GM23338 (cell line): ENCODE measurements at regions not wholly inside any gene's neighbourhood (a gene's known extent, or its start where the extent isn't known, plus 50 kb on each side); places are given as distances from the start of the nearest gene placed in this dataset.

Experiments used
- ATAC-seq: fragments of 200-7000 bp; cut with Tn5 transposase; 3 replicates; pipeline ENCODE4 v1.9.1; 2020
- DNase-seq: peaks from one replicate; pipeline ENCODE4 v3.0.0-alpha.2; 2015; ENCODE audit warnings: low spot score
- H2AFZ ChIP-seq: fragments of 200-600 bp; sonication (generic); 2 replicates; pipeline ENCODE4 v1.8.0; 2016; ENCODE audit warnings: antibody characterized with exemption, mild to moderate bottlenecking, moderate library complexity
- H3F3A ChIP-seq: fragments of 200-600 bp; sonication (generic); replicated peaks from 2 replicates; pipeline ENCODE4 v1.8.0; 2017; ENCODE audit warnings: antibody characterized with exemption, mixed run types, low read depth
- H3K27ac ChIP-seq: fragments of 200-600 bp; sonication (generic); 2 replicates; pipeline ENCODE4 v1.6.1; 2016; ENCODE audit warnings: low read depth
- H3K27me3 ChIP-seq: fragments of 200-600 bp; sonication (generic); 2 replicates; pipeline ENCODE4 v1.8.0; 2016; ENCODE audit warnings: mild to moderate bottlenecking, mixed run types, moderate library complexity; ENCODE audit not compliant: insufficient read depth
- H3K36me3 ChIP-seq: fragments of 200-600 bp; sonication (generic); 2 replicates; pipeline ENCODE4 v1.8.0; 2016; ENCODE audit warnings: mild to moderate bottlenecking; ENCODE audit not compliant: insufficient read depth
- H3K4me1 ChIP-seq: fragments of 200-600 bp; sonication (generic); 2 replicates; pipeline ENCODE4 v1.8.0; 2016; ENCODE audit warnings: mild to moderate bottlenecking, moderate library complexity; ENCODE audit not compliant: insufficient read depth
- H3K4me2 ChIP-seq: fragments of 200-600 bp; sonication (generic); 2 replicates; pipeline ENCODE4 v1.7.1; 2017; ENCODE audit warnings: mixed run types
- H3K4me3 ChIP-seq: fragments of 200-600 bp; sonication (generic); 2 replicates; pipeline ENCODE4 v1.6.1; 2016; ENCODE audit warnings: mixed run types
- H3K79me2 ChIP-seq: fragments of 200-600 bp; sonication (generic); replicated peaks from 2 replicates; pipeline ENCODE4 v1.8.0; 2017; ENCODE audit warnings: mild to moderate bottlenecking; ENCODE audit not compliant: insufficient read depth
- H3K9me2 ChIP-seq: fragments of 200-600 bp; sonication (generic); 2 replicates; pipeline ENCODE4 v1.8.0; 2017; ENCODE audit not compliant: insufficient read depth
- H4K20me1 ChIP-seq: fragments of 200-600 bp; sonication (generic); replicated peaks from 2 replicates; pipeline ENCODE4 v1.8.0; 2017; ENCODE audit warnings: mild to moderate bottlenecking; ENCODE audit not compliant: insufficient read depth
- H3K27ac Mint-ChIP-seq: 2 replicates; pipeline ENCODE4 v1.8.0; 2020; ENCODE audit warnings: inconsistent platforms, mild to moderate bottlenecking, moderate library complexity, mixed read lengths
- H3K27me3 Mint-ChIP-seq: 3 replicates; pipeline ENCODE4 v1.8.0; 2022; ENCODE audit warnings: low read depth, mild to moderate bottlenecking, moderate library complexity, mixed read lengths, inconsistent platforms; ENCODE audit not compliant: insufficient read depth, poor library complexity
- H3K36me3 Mint-ChIP-seq: 3 replicates; pipeline ENCODE4 v1.8.0; 2021; ENCODE audit warnings: low read depth, mild to moderate bottlenecking, inconsistent platforms, moderate library complexity, mixed read lengths
- H3K4me1 Mint-ChIP-seq: 3 replicates; pipeline ENCODE4 v1.8.0; 2020; ENCODE audit warnings: mild to moderate bottlenecking, inconsistent platforms, mixed read lengths
- H3K4me3 Mint-ChIP-seq: 3 replicates; pipeline ENCODE4 v1.8.0; 2021; ENCODE audit warnings: moderate library complexity, mild to moderate bottlenecking, inconsistent platforms, mixed read lengths
- H3K9me3 Mint-ChIP-seq: 3 replicates; pipeline ENCODE4 v1.8.0; 2020; ENCODE audit warnings: moderate library complexity, mild to moderate bottlenecking, inconsistent platforms, mixed read lengths
- CREB1 ChIP-seq: fragments of 250-450 bp; sonication (Bioruptor Pico); IDR thresholded peaks from 2 replicates; pipeline ENCODE4 v1.5.0; 2020; ENCODE audit warnings: low read depth, mild to moderate bottlenecking, moderate library complexity
- EZH2 ChIP-seq: fragments of 200-600 bp; sonication (generic); IDR thresholded peaks from one replicate; pipeline ENCODE4 v1.8.0; 2017; ENCODE audit warnings: antibody characterized with exemption, mild to moderate bottlenecking, low read depth; ENCODE audit not compliant: unreplicated experiment
- EZH2phosphoT487 ChIP-seq: fragments of 200-600 bp; sonication (generic); IDR thresholded peaks from one replicate; pipeline ENCODE4 v1.8.1; 2018; ENCODE audit warnings: antibody characterized with exemption; ENCODE audit not compliant: unreplicated experiment
- JUNB ChIP-seq: IDR thresholded peaks from one replicate; pipeline ENCODE4 v1.6.1; 2016; ENCODE audit warnings: antibody characterized with exemption; ENCODE audit not compliant: unreplicated experiment
- NANOG ChIP-seq: IDR thresholded peaks from 2 replicates; pipeline ENCODE4 v1.6.1; 2016; ENCODE audit warnings: antibody characterized with exemption, borderline replicate concordance
- POLR2AphosphoS5 ChIP-seq: IDR thresholded peaks from 2 replicates; pipeline ENCODE4 v1.6.1; 2016; ENCODE audit warnings: antibody characterized with exemption, low read depth
- STAT1 ChIP-seq: IDR thresholded peaks from one replicate; pipeline ENCODE4 v1.6.1; 2016; ENCODE audit warnings: antibody characterized with exemption; ENCODE audit not compliant: unreplicated experiment
- ZNF114 ChIP-seq: fragments of 250-450 bp; sonication (Bioruptor Pico); IDR thresholded peaks from 2 replicates; pipeline ENCODE4 v1.5.0; 2020; ENCODE audit warnings: mild to moderate bottlenecking, moderate library complexity
- ZNF331 ChIP-seq: fragments of 250-450 bp; sonication (Bioruptor Pico); IDR thresholded peaks from 2 replicates; pipeline ENCODE4 v1.5.0; 2020; ENCODE audit warnings: low read depth, mild to moderate bottlenecking, moderate library complexity
- TF ChIP-seq, protein P1 (sequence below): fragments of 250-450 bp; sonication (Bioruptor Pico); IDR thresholded peaks from 2 replicates; pipeline ENCODE4 v1.5.0; 2020; ENCODE audit warnings: mild to moderate bottlenecking, moderate library complexity
- TF ChIP-seq, protein P2 (sequence below): IDR thresholded peaks from 2 replicates; pipeline ENCODE4 v1.6.1; 2016; ENCODE audit warnings: antibody characterized with exemption
- TF ChIP-seq, protein P3 (sequence below), 2 experiments: fragments of 200-600 bp in 1 of 2; sonication (generic) in 1 of 2; conservative IDR thresholded peaks; 2 replicates each; pipeline versions ENCODE4 v1.5.1 to v1.6.1; 2016 to 2017; ENCODE audit warnings: antibody characterized with exemption in 2 of 2, low read depth in 2 of 2, mild to moderate bottlenecking in 2 of 2, moderate library complexity in 1 of 2

DNA sequence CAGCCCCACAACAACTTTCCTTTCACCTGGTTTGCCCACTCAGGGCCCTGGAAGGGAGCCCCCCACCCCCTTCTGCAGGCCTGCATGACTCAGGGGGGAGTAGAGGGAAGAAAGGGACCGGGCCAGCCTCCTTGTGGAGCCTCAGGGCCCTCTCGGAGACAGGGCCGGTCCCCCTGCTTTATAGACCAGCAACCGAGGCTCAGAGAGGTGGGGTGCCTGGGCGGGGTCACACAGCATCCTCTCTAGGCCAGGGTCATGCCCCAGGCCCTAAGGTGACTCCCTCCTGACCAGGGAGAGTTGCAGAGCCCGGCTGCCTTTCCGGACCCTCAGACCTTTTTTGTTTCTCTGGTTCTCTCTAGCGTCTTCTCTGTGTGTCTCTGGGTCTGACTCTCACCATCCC lies 211.3 kb downstream of the TBC1D2B start:
- Histone ChIP-seq H3K4me2 (no peak overlapping the region), H3K9me2 (no peaks in the 10 kb centered on the region), H2AFZ (no peak overlapping the region), H3K36me3 (no peaks in the 10 kb centered on the region), H3K4me3 (no peak overlapping the region), H3F3A (no peaks in the 10 kb centered on the region), H4K20me1 (no peaks in the 10 kb centered on the region), H3K79me2 (no peaks in the 10 kb centered on the region), H3K4me1 (no peaks in the 10 kb centered on the region), H3K27me3 (no peaks in the 10 kb centered on the region), H3K27ac (no peak overlapping the region)
- ATAC-seq (no peak), DNase-seq (no peak)
- H3K27ac Mint-ChIP-seq, result no peak overlapping the region
- peaks cover 26% of the 10 kb centered on the region for H3K4me1 Mint-ChIP-seq
- H3K36me3 Mint-ChIP-seq, result no peaks in the 10 kb centered on the region; the same call in 2 of the 3 replicates
- TF ChIP-seq EZH2phosphoT487, result no peak
- no peak for TF ChIP-seq JUNB
- no peak for TF ChIP-seq ZNF331 (CRISPR knock-in tag)
- no peak for TF ChIP-seq CREB1 (CRISPR knock-in tag)
- no peak for TF ChIP-seq POLR2AphosphoS5
- peaks cover 32% of the 10 kb centered on the region for H3K27me3 Mint-ChIP-seq
- H3K9me3 Mint-ChIP-seq, result no peaks in the 10 kb centered on the region; the same call in 2 of the 3 replicates
- no peak overlapping the region for H3K4me3 Mint-ChIP-seq

DNA sequence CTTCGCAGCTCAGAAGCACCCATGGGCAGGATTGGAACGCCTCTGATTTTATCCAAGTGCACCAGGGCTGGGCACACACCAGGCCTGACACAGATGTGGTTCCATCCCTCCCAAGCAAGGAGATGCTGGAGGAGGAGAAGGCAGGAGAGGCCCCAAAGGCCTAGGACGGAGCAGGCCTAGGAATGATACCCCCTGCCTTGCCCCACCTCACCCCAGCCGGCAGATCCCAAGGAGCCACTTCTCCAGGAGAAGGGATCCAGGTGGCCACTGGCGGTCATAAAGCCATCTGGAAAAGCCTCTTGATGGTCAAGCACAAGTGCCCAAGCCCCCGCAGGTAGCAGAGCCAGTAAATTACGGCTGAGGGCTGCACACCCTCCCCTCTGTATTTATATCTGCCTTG lies 211.8 kb downstream of the TBC1D2B start:
- H3K9me2 ChIP-seq, result no peaks in the 10 kb centered on the region
- Mint-ChIP-seq H3K4me1 (peaks cover 23% of the 10 kb centered on the region), H3K4me3 (no peak overlapping the region), H3K27ac (no peak overlapping the region), H3K27me3 (peaks cover 27% of the 10 kb centered on the region), H3K9me3 (no peaks in the 10 kb centered on the region; the same call in 2 of the 3 replicates), H3K36me3 (no peaks in the 10 kb centered on the region; the same call in 2 of the 3 replicates)
- H3K4me3 ChIP-seq, result no peak overlapping the region
- H2AFZ ChIP-seq, result no peak overlapping the region
- H3K27ac ChIP-seq, result no peak overlapping the region
- H3K36me3 ChIP-seq, result no peaks in the 10 kb centered on the region
- no peaks in the 10 kb centered on the region for H3F3A ChIP-seq
- DNase-seq (no peak), ATAC-seq (no peak)
- H3K4me1 ChIP-seq, result no peaks in the 10 kb centered on the region
- no peak overlapping the region for H3K4me2 ChIP-seq
- no peaks in the 10 kb centered on the region for H3K27me3 ChIP-seq
- no peaks in the 10 kb centered on the region for H3K79me2 ChIP-seq
- no peaks in the 10 kb centered on the region for H4K20me1 ChIP-seq
- TF ChIP-seq EZH2phosphoT487 (no peak), NANOG (no peak), POLR2AphosphoS5 (no peak), JUNB (no peak), ZNF331 (CRISPR knock-in tag) (no peak), EZH2 (no peak), ZNF114 (CRISPR knock-in tag) (no peak), CREB1 (CRISPR knock-in tag) (no peak), STAT1 (no peak)
- TF ChIP-seq, protein P1, sequence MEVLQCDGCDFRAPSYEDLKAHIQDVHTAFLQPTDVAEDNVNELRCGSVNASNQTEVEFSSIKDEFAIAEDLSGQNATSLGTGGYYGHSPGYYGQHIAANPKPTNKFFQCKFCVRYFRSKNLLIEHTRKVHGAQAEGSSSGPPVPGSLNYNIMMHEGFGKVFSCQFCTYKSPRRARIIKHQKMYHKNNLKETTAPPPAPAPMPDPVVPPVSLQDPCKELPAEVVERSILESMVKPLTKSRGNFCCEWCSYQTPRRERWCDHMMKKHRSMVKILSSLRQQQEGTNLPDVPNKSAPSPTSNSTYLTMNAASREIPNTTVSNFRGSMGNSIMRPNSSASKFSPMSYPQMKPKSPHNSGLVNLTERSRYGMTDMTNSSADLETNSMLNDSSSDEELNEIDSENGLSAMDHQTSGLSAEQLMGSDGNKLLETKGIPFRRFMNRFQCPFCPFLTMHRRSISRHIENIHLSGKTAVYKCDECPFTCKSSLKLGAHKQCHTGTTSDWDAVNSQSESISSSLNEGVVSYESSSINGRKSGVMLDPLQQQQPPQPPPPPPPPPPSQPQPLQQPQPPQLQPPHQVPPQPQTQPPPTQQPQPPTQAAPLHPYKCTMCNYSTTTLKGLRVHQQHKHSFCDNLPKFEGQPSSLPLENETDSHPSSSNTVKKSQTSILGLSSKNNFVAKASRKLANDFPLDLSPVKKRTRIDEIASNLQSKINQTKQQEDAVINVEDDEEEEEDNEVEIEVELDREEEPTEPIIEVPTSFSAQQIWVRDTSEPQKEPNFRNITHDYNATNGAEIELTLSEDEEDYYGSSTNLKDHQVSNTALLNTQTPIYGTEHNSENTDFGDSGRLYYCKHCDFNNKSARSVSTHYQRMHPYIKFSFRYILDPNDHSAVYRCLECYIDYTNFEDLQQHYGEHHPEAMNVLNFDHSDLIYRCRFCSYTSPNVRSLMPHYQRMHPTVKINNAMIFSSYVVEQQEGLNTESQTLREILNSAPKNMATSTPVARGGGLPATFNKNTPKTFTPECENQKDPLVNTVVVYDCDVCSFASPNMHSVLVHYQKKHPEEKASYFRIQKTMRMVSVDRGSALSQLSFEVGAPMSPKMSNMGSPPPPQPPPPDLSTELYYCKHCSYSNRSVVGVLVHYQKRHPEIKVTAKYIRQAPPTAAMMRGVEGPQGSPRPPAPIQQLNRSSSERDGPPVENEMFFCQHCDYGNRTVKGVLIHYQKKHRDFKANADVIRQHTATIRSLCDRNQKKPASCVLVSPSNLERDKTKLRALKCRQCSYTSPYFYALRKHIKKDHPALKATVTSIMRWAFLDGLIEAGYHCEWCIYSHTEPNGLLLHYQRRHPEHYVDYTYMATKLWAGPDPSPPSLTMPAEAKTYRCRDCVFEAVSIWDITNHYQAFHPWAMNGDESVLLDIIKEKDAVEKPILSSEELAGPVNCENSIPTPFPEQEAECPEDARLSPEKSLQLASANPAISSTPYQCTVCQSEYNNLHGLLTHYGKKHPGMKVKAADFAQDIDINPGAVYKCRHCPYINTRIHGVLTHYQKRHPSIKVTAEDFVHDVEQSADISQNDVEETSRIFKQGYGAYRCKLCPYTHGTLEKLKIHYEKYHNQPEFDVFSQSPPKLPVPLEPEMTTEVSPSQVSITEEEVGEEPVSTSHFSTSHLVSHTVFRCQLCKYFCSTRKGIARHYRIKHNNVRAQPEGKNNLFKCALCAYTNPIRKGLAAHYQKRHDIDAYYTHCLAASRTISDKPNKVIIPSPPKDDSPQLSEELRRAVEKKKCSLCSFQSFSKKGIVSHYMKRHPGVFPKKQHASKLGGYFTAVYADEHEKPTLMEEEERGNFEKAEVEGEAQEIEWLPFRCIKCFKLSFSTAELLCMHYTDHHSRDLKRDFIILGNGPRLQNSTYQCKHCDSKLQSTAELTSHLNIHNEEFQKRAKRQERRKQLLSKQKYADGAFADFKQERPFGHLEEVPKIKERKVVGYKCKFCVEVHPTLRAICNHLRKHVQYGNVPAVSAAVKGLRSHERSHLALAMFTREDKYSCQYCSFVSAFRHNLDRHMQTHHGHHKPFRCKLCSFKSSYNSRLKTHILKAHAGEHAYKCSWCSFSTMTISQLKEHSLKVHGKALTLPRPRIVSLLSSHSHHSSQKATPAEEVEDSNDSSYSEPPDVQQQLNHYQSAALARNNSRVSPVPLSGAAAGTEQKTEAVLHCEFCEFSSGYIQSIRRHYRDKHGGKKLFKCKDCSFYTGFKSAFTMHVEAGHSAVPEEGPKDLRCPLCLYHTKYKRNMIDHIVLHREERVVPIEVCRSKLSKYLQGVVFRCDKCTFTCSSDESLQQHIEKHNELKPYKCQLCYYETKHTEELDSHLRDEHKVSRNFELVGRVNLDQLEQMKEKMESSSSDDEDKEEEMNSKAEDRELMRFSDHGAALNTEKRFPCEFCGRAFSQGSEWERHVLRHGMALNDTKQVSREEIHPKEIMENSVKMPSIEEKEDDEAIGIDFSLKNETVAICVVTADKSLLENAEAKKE, result no peak
- TF ChIP-seq, protein P2, sequence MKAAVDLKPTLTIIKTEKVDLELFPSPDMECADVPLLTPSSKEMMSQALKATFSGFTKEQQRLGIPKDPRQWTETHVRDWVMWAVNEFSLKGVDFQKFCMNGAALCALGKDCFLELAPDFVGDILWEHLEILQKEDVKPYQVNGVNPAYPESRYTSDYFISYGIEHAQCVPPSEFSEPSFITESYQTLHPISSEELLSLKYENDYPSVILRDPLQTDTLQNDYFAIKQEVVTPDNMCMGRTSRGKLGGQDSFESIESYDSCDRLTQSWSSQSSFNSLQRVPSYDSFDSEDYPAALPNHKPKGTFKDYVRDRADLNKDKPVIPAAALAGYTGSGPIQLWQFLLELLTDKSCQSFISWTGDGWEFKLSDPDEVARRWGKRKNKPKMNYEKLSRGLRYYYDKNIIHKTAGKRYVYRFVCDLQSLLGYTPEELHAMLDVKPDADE, result no peak
- TF ChIP-seq, protein P3, sequence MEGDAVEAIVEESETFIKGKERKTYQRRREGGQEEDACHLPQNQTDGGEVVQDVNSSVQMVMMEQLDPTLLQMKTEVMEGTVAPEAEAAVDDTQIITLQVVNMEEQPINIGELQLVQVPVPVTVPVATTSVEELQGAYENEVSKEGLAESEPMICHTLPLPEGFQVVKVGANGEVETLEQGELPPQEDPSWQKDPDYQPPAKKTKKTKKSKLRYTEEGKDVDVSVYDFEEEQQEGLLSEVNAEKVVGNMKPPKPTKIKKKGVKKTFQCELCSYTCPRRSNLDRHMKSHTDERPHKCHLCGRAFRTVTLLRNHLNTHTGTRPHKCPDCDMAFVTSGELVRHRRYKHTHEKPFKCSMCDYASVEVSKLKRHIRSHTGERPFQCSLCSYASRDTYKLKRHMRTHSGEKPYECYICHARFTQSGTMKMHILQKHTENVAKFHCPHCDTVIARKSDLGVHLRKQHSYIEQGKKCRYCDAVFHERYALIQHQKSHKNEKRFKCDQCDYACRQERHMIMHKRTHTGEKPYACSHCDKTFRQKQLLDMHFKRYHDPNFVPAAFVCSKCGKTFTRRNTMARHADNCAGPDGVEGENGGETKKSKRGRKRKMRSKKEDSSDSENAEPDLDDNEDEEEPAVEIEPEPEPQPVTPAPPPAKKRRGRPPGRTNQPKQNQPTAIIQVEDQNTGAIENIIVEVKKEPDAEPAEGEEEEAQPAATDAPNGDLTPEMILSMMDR (conservative IDR thresholded peaks at IDR 0.05; ENCODE audit: low read depth in 2 of 2), result no peak
